ENCODE measurements at regions not wholly inside any gene's neighbourhood (a gene's known extent, or its start where the extent isn't known, plus 50 kb on each side); places are given as distances from the start of the nearest gene placed in this dataset.
"Not testable (repeated sequence)": the region's sequence is repeated elsewhere in the genome, so short reads cannot be mapped to it uniquely, and the experiment has no call there.

- DNase-seq = no peak
These were observed 855.6 kb downstream of the TBC1D32 start for GRCh38 chr6:120478650-120479049.

GRCh38 chr6:120473804-120474203, 860.5 kb downstream of the TBC1D32 start:
- no peak for DNase-seq

- no peak for DNase-seq
These were observed 865.8 kb downstream of the TBC1D32 start for GRCh38 chr6:120468486-120468885.

GRCh38 chr6:120451508-120451907, 882.8 kb downstream of the TBC1D32 start:
- no peak for DNase-seq

GRCh38 chr6:120447605-120448004, 886.7 kb downstream of the TBC1D32 start:
- no peak for DNase-seq

GRCh38 chr6:120432840-120433239, 901.4 kb downstream of the TBC1D32 start:
- DNase-seq = not testable (repeated sequence)

- no peak for DNase-seq
These were observed 902.4 kb downstream of the TBC1D32 start for GRCh38 chr6:120431841-120432240.

- DNase-seq = no peak
These were observed 922.9 kb downstream of the TBC1D32 start for GRCh38 chr6:120411394-120411793.

- DNase-seq = no peak
These were observed 923.7 kb downstream of the TBC1D32 start for GRCh38 chr6:120410586-120410985.

- no peak for DNase-seq
These were observed 926.6 kb downstream of the TBC1D32 start for GRCh38 chr6:120407696-120408095.

- no peak for DNase-seq
These were observed 928.3 kb downstream of the TBC1D32 start for GRCh38 chr6:120405947-120406346.

- no peak for DNase-seq
These were observed 938.5 kb downstream of the TBC1D32 start for GRCh38 chr6:120395784-120396183.

- DNase-seq = no peak
These were observed 939.0 kb downstream of the TBC1D32 start for GRCh38 chr6:120395330-120395729.

GRCh38 chr6:120392941-120393340, 941.3 kb downstream of the TBC1D32 start:
- no peak for DNase-seq

GRCh38 chr6:120384671-120385070, 949.6 kb downstream of the TBC1D32 start:
- DNase-seq = no peak

- no peak for DNase-seq
These were observed 950.6 kb downstream of the TBC1D32 start for GRCh38 chr6:120383681-120384080.

GRCh38 chr6:120378582-120379220, 955.6 kb downstream of the TBC1D32 start:
- no peak for DNase-seq

GRCh38 chr6:120373185-120373584, 961.1 kb downstream of the TBC1D32 start:
- no peak for DNase-seq

- DNase-seq = no peak
These were observed 970.9 kb downstream of the TBC1D32 start for GRCh38 chr6:120363429-120363828.

- DNase-seq = not testable (repeated sequence)
These were observed 975.7 kb downstream of the TBC1D32 start for GRCh38 chr6:120358535-120358934.

GRCh38 chr6:120357447-120357846, 976.8 kb downstream of the TBC1D32 start:
- DNase-seq = no peak

GRCh38 chr6:120355822-120356221, 978.5 kb downstream of the TBC1D32 start:
- no peak for DNase-seq

- no peak for DNase-seq
These were observed 979.7 kb downstream of the TBC1D32 start for GRCh38 chr6:120354452-120355098.

GRCh38 chr6:120352491-120352890, 981.8 kb downstream of the TBC1D32 start:
- DNase-seq = no peak

- no peak for DNase-seq
These were observed 985.4 kb downstream of the TBC1D32 start for GRCh38 chr6:120348926-120349325.
